GM03348 (cell line): ENCODE measurements at regions not wholly inside any gene's neighbourhood (a gene's known extent, or its start where the extent isn't known, plus 50 kb on each side); places are given as distances from the start of the nearest gene placed in this dataset.
"Not testable (repeated sequence)": the region's sequence is repeated elsewhere in the genome, so short reads cannot be mapped to it uniquely, and the experiment has no call there.

Experiments used
- DNase-seq: peaks from one replicate; pipeline ENCODE4 v3.0.0; 2012; ENCODE audit warnings: low spot score

DNA sequence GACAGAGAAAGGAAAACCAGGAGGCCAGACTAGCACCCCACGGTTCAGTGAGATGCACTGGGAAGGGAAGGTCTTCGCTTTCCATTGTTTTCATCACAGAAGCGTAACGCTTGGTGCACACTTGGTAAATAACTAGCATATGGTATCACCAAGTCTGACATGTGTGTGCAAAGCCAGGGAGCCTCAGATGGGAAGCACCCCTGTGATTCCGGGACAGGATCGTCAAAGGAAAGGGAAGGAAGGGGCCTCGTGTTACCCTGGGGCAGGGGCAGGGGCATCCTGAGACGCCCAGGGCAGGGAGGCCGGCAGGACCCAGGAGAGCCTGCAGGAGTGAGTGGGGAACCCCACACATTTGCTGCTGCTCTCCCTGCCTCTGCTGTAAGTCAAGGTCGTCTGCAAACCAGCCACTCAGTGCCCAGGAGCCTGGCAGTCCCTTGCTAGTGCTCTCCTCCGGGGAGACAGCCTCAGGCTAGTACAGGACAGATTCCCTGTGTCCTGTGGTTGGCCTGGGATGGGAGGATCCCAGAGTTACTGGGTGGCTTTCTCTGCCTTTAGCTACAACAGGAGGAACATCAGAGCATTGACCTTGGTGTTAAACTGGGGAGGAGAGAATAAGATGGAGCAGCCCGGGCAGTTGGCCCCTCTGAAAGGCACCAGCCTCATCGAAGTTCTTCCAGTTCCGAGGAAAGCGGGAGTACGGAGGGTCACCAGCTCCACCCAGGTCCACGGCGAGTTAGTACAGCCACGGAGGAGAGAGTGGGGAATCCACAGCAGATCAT, 192.5 kb downstream of the NDUFA10 start:
- DNase-seq: no peak

DNA sequence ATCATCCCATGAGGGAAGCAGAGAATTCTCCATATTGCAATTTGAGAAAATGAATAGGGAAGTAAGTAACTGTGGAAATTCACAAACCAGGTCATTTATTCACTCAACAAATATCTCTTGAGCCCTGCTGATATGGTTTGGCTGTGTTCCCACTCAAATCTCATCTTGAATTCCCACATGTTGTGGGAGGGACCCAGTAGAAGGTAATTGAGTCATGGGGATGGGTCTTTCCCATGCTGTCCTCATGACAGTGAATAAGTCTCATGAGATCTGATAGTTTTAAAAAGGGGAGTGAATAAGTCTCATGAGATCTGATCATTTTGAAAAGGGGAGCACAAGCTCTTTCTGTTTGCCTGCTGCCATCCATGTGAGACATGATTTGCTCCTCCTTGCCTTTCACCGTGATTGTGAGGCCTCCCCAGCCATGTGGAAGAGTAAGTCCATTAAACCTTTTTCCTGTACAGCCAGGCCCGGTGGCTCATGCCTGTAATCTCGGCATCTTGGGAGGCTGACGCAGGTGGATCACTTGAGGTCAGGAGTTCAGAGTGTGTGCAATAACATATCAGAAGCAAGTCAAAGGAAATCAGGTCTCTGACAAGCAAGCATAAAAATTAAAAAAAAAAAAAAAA, 193.2 kb downstream of the NDUFA10 start:
- DNase-seq: no peak

GRCh38 chr2:239831001-239831731, 194.0 kb downstream of the NDUFA10 start:
- no peak for DNase-seq

- no peak for DNase-seq
Observed at GRCh38 chr2:239830121-239831000, 194.8 kb downstream of the NDUFA10 start.

GRCh38 chr2:239829326-239829725, 195.8 kb downstream of the NDUFA10 start:
- DNase-seq: no peak

DNA sequence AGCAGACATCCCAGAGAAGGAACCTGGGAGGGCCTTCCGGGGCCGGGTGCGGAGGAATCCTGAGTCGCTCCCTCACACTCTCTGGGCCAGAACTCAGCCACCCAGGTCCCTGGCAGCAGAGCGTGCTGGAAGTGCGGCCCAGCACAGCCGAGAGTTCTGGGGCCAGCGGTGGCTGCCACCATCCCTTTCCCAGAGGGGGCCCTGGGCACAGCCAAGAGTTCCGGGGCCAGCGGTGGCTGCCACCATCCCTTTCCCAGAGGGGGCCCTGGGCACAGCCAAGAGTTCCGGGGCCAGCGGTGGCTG, 196.2 kb downstream of the NDUFA10 start:
- DNase-seq: not testable (repeated sequence)

DNA sequence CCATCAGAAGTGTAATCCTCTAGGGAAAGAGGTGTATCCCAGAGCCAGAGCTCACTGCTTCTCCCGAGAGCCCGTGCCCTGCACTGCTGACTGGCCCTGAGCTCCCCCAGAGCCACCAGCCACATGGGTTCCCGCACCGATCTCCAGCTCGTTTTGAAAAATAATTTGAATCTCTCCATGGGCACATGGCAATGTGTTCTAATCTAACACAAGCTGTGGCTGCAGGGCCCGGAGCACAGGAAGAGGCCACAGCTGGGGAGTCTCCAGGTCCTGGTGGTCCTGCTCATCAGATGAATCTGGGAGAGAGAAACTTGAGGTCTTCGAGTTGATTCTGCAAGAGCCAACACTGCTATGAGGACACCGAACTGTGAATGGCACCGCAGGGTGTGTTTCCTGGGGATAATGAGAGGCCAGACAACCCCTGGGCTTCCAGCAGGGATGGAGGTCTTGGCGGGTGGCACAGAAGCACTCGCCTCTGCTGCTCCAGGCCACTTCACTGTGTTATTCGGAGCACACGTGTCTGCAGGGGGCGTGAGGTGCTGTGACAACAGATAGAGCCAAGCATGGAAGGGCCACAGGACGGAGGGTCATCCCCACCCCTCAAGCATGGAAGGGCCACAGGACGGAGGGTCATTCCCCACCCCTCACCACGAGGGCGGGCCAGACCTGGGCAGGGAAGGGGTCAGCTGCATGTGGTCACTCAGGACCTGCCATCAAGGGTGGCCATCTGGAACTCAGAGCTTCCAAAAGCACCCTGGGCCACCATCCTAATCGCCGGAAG, 196.8 kb downstream of the NDUFA10 start:
- no peak for DNase-seq

- no peak for DNase-seq
Observed at GRCh38 chr2:239827523-239827890, 197.6 kb downstream of the NDUFA10 start.

- no peak for DNase-seq
Observed at GRCh38 chr2:239826786-239827522, 198.2 kb downstream of the NDUFA10 start.

DNA sequence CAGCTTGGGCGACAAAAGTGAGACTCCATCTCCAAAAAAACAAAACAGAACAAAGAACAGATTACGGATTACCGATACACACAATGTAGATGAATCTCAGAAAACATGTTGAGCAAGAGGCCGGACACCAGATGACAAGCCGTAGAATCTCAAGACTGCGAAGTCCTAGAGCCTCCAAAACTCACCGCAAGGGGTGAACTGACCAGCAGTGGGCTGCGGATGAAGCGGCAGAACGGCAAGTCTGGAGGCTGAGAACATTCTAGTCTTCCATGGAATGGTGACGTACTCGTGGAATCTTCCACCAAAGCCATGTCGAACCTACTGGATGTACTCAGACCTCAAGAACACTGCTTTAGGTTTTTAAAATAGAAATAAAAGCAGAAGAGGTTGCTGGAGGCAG, 198.8 kb downstream of the NDUFA10 start:
- no peak for DNase-seq

- DNase-seq: no peak
Observed at GRCh38 chr2:239825705-239825979, 199.5 kb downstream of the NDUFA10 start.

DNA sequence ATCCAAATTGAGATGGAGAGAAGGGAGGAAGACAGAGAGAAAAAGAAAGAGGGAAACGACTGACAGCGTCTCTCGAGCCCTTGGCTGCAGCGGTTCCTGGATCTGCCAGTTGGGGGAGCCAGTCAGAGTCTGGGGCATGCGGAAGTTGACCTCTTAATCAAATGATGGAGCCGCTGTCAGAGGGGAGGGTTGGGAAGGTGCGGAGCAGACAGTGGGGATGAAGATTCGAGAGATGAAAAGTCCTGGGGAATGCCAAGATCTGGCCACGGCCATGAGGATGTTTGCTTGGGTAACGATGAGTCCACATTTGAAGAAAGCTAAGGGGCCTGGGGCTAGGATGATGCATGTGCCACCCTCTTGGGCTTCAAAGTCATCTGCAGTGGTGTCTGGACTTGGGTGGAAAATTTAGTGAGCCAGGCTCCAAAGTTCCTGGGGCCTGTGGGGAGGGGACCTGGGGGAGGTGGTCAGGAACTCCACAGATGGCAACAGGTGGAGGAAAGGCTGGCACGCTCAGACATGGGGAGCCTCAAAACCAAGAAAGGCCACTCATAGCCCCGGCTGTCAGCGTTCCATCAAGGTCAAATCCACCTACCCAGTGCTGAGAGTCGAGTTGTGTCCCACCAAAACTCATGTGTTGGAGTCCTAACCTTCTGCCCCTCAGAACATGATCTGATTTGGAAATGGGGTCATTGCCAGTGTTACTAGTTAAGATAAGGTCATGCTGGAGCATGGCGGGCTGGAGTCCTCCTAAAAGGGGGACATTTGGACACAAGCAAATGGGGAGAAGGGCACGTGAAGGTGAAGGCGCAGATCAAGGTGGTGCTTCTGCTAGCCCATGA, 200.1 kb downstream of the NDUFA10 start:
- no peak for DNase-seq

GRCh38 chr2:239824046-239824694, 201.0 kb downstream of the NDUFA10 start:
- no peak for DNase-seq

GRCh38 chr2:239822146-239822831, 202.9 kb downstream of the NDUFA10 start:
- no peak for DNase-seq

DNA sequence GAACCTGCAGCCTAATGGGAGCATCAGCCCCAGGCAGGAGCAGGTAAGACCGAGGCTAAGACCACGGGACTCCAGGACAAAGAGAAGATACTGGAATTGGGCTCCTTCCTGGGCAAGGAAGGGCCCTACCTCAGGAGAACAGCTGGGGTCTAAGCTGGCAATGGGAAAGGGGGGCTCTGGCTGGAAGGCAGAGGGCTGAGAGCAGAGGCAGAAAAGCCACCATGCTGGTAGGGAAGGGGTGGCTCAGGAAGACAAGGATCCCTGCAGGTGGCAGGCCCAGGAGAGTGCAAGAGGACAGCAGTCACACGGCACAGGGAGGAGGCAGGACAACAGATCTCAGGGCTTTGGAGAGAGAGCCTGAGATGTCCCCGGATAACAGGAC, 203.5 kb downstream of the NDUFA10 start:
- no peak for DNase-seq

- DNase-seq: no peak
Observed at GRCh38 chr2:239820836-239821693, 204.1 kb downstream of the NDUFA10 start.

GRCh38 chr2:239819974-239820555, 205.1 kb downstream of the NDUFA10 start:
- DNase-seq: no peak
